ENCODE measurements at regions not wholly inside any gene's neighbourhood (a gene's known extent, or its start where the extent isn't known, plus 50 kb on each side); places are given as distances from the start of the nearest gene placed in this dataset.
"Not testable (repeated sequence)": the region's sequence is repeated elsewhere in the genome, so short reads cannot be mapped to it uniquely, and the experiment has no call there.

GRCh38 chr9:95689669-95690068, 172.9 kb upstream of the PTCH1 start:
- in situ Hi-C loops (cut with HindIII; ENCODE audit: low sequenced_read_pairs), result no loop called here

GRCh38 chr9:95684516-95684915, 167.7 kb upstream of the PTCH1 start:
- in situ Hi-C loops (cut with HindIII; ENCODE audit: low sequenced_read_pairs), result no loop called here

- in situ Hi-C loops (cut with HindIII; ENCODE audit: low sequenced_read_pairs), result not testable (repeated sequence)
Measured at GRCh38 chr9:95680306-95680705, 163.5 kb upstream of the PTCH1 start.

GRCh38 chr9:95679874-95680273, 163.1 kb upstream of the PTCH1 start:
- in situ Hi-C loops (cut with HindIII; ENCODE audit: low sequenced_read_pairs), result no loop called here

GRCh38 chr9:95678759-95679158, 162.0 kb upstream of the PTCH1 start:
- in situ Hi-C loops (cut with HindIII; ENCODE audit: low sequenced_read_pairs), result no loop called here

GRCh38 chr9:95670122-95670521, 153.4 kb upstream of the PTCH1 start:
- in situ Hi-C loops (cut with HindIII; ENCODE audit: low sequenced_read_pairs), result no loop called here

GRCh38 chr9:95669253-95669652, 152.5 kb upstream of the PTCH1 start:
- in situ Hi-C loops (cut with HindIII; ENCODE audit: low sequenced_read_pairs), result no loop called here

GRCh38 chr9:95667789-95668188, 151.0 kb upstream of the PTCH1 start:
- in situ Hi-C loops (cut with HindIII; ENCODE audit: low sequenced_read_pairs), result no loop called here

GRCh38 chr9:95666785-95667155, 150.0 kb upstream of the PTCH1 start:
- in situ Hi-C loops (cut with HindIII; ENCODE audit: low sequenced_read_pairs), result no loop called here

- in situ Hi-C loops (cut with HindIII; ENCODE audit: low sequenced_read_pairs), result no loop called here
Measured at GRCh38 chr9:95666096-95666784, 149.5 kb upstream of the PTCH1 start.

GRCh38 chr9:95653246-95653645, 136.5 kb upstream of the PTCH1 start:
- in situ Hi-C loops (cut with HindIII; ENCODE audit: low sequenced_read_pairs), result no loop called here

GRCh38 chr9:95650720-95651119, 133.9 kb upstream of the PTCH1 start:
- in situ Hi-C loops (cut with HindIII; ENCODE audit: low sequenced_read_pairs), result no loop called here

- in situ Hi-C loops (cut with HindIII; ENCODE audit: low sequenced_read_pairs), result loop anchor here (5.0 kb wide), 1 partner anchor 47 kb away; no protein-coding TSS in a partner anchor
Measured at GRCh38 chr9:95649801-95650213, 133.0 kb upstream of the PTCH1 start.

GRCh38 chr9:95648225-95648624, 131.5 kb upstream of the PTCH1 start:
- in situ Hi-C loops (cut with HindIII; ENCODE audit: low sequenced_read_pairs), result loop anchor here (5.0 kb wide), 1 partner anchor 49 kb away; no protein-coding TSS in a partner anchor

GRCh38 chr9:95645992-95646391, 129.2 kb upstream of the PTCH1 start:
- in situ Hi-C loops (cut with HindIII; ENCODE audit: low sequenced_read_pairs), result loop anchor here (5.0 kb wide), 1 partner anchor 51 kb away; no protein-coding TSS in a partner anchor

GRCh38 chr9:95645579-95645978, 128.8 kb upstream of the PTCH1 start:
- in situ Hi-C loops (cut with HindIII; ENCODE audit: low sequenced_read_pairs), result loop anchor here (5.0 kb wide), 1 partner anchor 52 kb away; no protein-coding TSS in a partner anchor

GRCh38 chr9:95644377-95644776, 127.6 kb upstream of the PTCH1 start:
- in situ Hi-C loops (cut with HindIII; ENCODE audit: low sequenced_read_pairs), result no loop called here

- in situ Hi-C loops (cut with HindIII; ENCODE audit: low sequenced_read_pairs), result no loop called here
Measured at GRCh38 chr9:95643619-95644018, 126.8 kb upstream of the PTCH1 start.

GRCh38 chr9:95642189-95642588, 125.4 kb upstream of the PTCH1 start:
- in situ Hi-C loops (cut with HindIII; ENCODE audit: low sequenced_read_pairs), result no loop called here

- in situ Hi-C loops (cut with HindIII; ENCODE audit: low sequenced_read_pairs), result no loop called here
Measured at GRCh38 chr9:95641586-95641985, 124.8 kb upstream of the PTCH1 start.

- in situ Hi-C loops (cut with HindIII; ENCODE audit: low sequenced_read_pairs), result no loop called here
Measured at GRCh38 chr9:95640336-95640735, 123.6 kb upstream of the PTCH1 start.

GRCh38 chr9:95635986-95636671, 119.4 kb upstream of the PTCH1 start:
- in situ Hi-C loops (cut with HindIII; ENCODE audit: low sequenced_read_pairs), result no loop called here
